HG02885 (cell line): ENCODE measurements at regions not wholly inside any gene's neighbourhood (a gene's known extent, or its start where the extent isn't known, plus 50 kb on each side); places are given as distances from the start of the nearest gene placed in this dataset.
"Not testable (repeated sequence)": the region's sequence is repeated elsewhere in the genome, so short reads cannot be mapped to it uniquely, and the experiment has no call there.

Experiments
- ATAC-seq: cut with Tn5 transposase; IDR thresholded peaks from one replicate; pipeline ENCODE4 v1.9.1; 2021; ENCODE audit warnings: mild to moderate bottlenecking; ENCODE audit not compliant: unreplicated experiment, poor library complexity

GRCh38 chr2:120631236-120631635, 104.4 kb upstream of the GLI2 start:
- ATAC-seq: no peak

- no peak for ATAC-seq
Observed at GRCh38 chr2:120631724-120632123, 103.9 kb upstream of the GLI2 start.

GRCh38 chr2:120632796-120633646, 102.6 kb upstream of the GLI2 start:
- no peak for ATAC-seq

GRCh38 chr2:120634533-120634932, 101.1 kb upstream of the GLI2 start:
- no peak for ATAC-seq

- ATAC-seq: no peak
Observed at GRCh38 chr2:120635146-120635545, 100.5 kb upstream of the GLI2 start.

- no peak for ATAC-seq
Observed at GRCh38 chr2:120637847-120638246, 97.8 kb upstream of the GLI2 start.

- ATAC-seq: no peak
Observed at GRCh38 chr2:120638450-120638849, 97.2 kb upstream of the GLI2 start.

GRCh38 chr2:120641366-120641771, 94.3 kb upstream of the GLI2 start:
- ATAC-seq: no peak

GRCh38 chr2:120642646-120643045, 93.0 kb upstream of the GLI2 start:
- no peak for ATAC-seq

- ATAC-seq: no peak
Observed at GRCh38 chr2:120646994-120647393, 88.7 kb upstream of the GLI2 start.

- ATAC-seq: no peak
Observed at GRCh38 chr2:120647487-120647886, 88.2 kb upstream of the GLI2 start.

GRCh38 chr2:120649381-120649780, 86.3 kb upstream of the GLI2 start:
- ATAC-seq: not testable (repeated sequence)

- no peak for ATAC-seq
Observed at GRCh38 chr2:120650022-120650644, 85.5 kb upstream of the GLI2 start.

- no peak for ATAC-seq
Observed at GRCh38 chr2:120651818-120652217, 83.8 kb upstream of the GLI2 start.

GRCh38 chr2:120653046-120653445, 82.6 kb upstream of the GLI2 start:
- ATAC-seq: no peak

GRCh38 chr2:120653871-120654270, 81.8 kb upstream of the GLI2 start:
- no peak for ATAC-seq

- no peak for ATAC-seq
Observed at GRCh38 chr2:120654381-120655134, 81.1 kb upstream of the GLI2 start.

- ATAC-seq: no peak
Observed at GRCh38 chr2:120656273-120656950, 79.3 kb upstream of the GLI2 start.

- no peak for ATAC-seq
Observed at GRCh38 chr2:120658042-120658769, 77.5 kb upstream of the GLI2 start.

GRCh38 chr2:120658770-120659158, 76.9 kb upstream of the GLI2 start:
- no peak for ATAC-seq
